HEK293 (cell line): ENCODE measurements at regions not wholly inside any gene's neighbourhood (a gene's known extent, or its start where the extent isn't known, plus 50 kb on each side); places are given as distances from the start of the nearest gene placed in this dataset.

Source experiments
- CTCF ChIA-PET: fragments of 350-600 bp; formaldehyde crosslinking; extraction: SDS; loops from one replicate; lab custom pipeline; 2021; ENCODE audit warnings: antibody characterized with exemption; lab: Yijun Ruan, JAX
- POLR2A ChIA-PET: fragments of 300-600 bp; formaldehyde crosslinking; extraction: SDS; loops from one replicate; lab custom pipeline; 2020; ENCODE audit warnings: antibody characterized with exemption, inconsistent platforms; lab: Yijun Ruan, JAX
- H3K27ac ChIP-seq: fragments of 200-500 bp; sonication (Bioruptor generic); 2 replicates; pipeline ENCODE4 v1.5.1; 2014; ENCODE audit warnings: low read depth, low read length, control low read depth, inconsistent platforms; ENCODE audit errors: extremely low read depth
- H3K36me3 ChIP-seq, 2 experiments: fragments of 200-500 bp in 1 of 2; sonication (Bioruptor generic) in 1 of 2; 1 replicate in 1 of 2; 2 replicates in 1 of 2; pipeline ENCODE4 v1.5.1; 2014 to 2017; ENCODE audit warnings: inconsistent platforms in 2 of 2, low read length in 2 of 2; ENCODE audit not compliant: control insufficient read depth in 2 of 2, insufficient read depth in 1 of 2
- H3K4me1 ChIP-seq: fragments of 200-500 bp; sonication (Bioruptor generic); 2 replicates; pipeline ENCODE4 v1.5.1; 2014; ENCODE audit warnings: mild to moderate bottlenecking, low read length, inconsistent platforms; ENCODE audit not compliant: control insufficient read depth, insufficient read depth
- H3K4me3 ChIP-seq: 2 replicates; pipeline ENCODE4 v1.5.1; 2011; ENCODE audit warnings: low read depth, mild to moderate bottlenecking, control low read depth, low read length, moderate library complexity
- H3K9me3 ChIP-seq: fragments of 200-500 bp; sonication (Bioruptor generic); 2 replicates; pipeline ENCODE4 v1.5.1; 2014; ENCODE audit warnings: low read depth, low read length, inconsistent platforms; ENCODE audit not compliant: control insufficient read depth, insufficient read depth
- KLF10 ChIP-seq: fragments of 450-650 bp; IDR thresholded peaks from 2 replicates; pipeline ENCODE4 v1.5.1; 2018; ENCODE audit warnings: missing biosample characterization, mild to moderate bottlenecking, missing genetic modification characterization
- ZBTB17 ChIP-seq: fragments of 450-650 bp; formaldehyde crosslinking; IDR thresholded peaks from 2 replicates; pipeline ENCODE4 v1.5.1; 2016; ENCODE audit warnings: missing biosample characterization, missing genetic modification characterization
- ZNF23 ChIP-seq: fragments of 450-650 bp; formaldehyde crosslinking; IDR thresholded peaks from 2 replicates; pipeline ENCODE4 v1.5.1; 2016; ENCODE audit warnings: missing biosample characterization, missing genetic modification characterization, borderline replicate concordance
- ZNF335 ChIP-seq: fragments of 450-650 bp; formaldehyde crosslinking; conservative IDR thresholded peaks from 2 replicates; pipeline ENCODE4 v1.5.1; 2016; ENCODE audit warnings: missing biosample characterization, missing genetic modification characterization
- ZNF394 ChIP-seq: fragments of 450-650 bp; formaldehyde crosslinking; IDR thresholded peaks from 2 replicates; pipeline ENCODE4 v1.5.1; 2016; ENCODE audit warnings: missing biosample characterization, missing genetic modification characterization, mild to moderate bottlenecking, moderate library complexity, borderline replicate concordance
- ZNF560 ChIP-seq: fragments of 450-650 bp; formaldehyde crosslinking; IDR thresholded peaks from 2 replicates; pipeline ENCODE4 v1.5.1; 2017; ENCODE audit warnings: missing biosample characterization, missing genetic modification characterization, borderline replicate concordance
- ZNF626 ChIP-seq: fragments of 450-650 bp; sonication (Bioruptor Pico); formaldehyde crosslinking; IDR thresholded peaks from 2 replicates; pipeline ENCODE4 v1.5.1; 2018; ENCODE audit warnings: missing biosample characterization, missing genetic modification characterization, inconsistent platforms
- ZNF639 ChIP-seq: fragments of 450-650 bp; formaldehyde crosslinking; IDR thresholded peaks from 2 replicates; pipeline ENCODE4 v1.5.1; 2016; ENCODE audit warnings: missing biosample characterization, missing genetic modification characterization
- ZNF776 ChIP-seq: fragments of 450-650 bp; formaldehyde crosslinking; IDR thresholded peaks from 2 replicates; pipeline ENCODE4 v1.5.0; 2017; ENCODE audit warnings: missing biosample characterization, missing genetic modification characterization, borderline replicate concordance
- ZNF830 ChIP-seq: fragments of 450-650 bp; IDR thresholded peaks from 2 replicates; pipeline ENCODE4 v1.5.0; 2018; ENCODE audit warnings: missing biosample characterization, missing genetic modification characterization, low read depth, mild to moderate bottlenecking, moderate library complexity
- ZSCAN18 ChIP-seq: fragments of 450-650 bp; formaldehyde crosslinking; IDR thresholded peaks from 2 replicates; pipeline ENCODE4 v1.5.1; 2016; ENCODE audit warnings: missing biosample characterization, missing genetic modification characterization
- TF ChIP-seq, protein P1 (sequence below): fragments of 450-650 bp; formaldehyde crosslinking; IDR thresholded peaks from 2 replicates; pipeline ENCODE4 v1.5.1; 2016; ENCODE audit warnings: missing biosample characterization, missing genetic modification characterization
- TF ChIP-seq, protein P2 (sequence below): fragments of 450-650 bp; formaldehyde crosslinking; IDR thresholded peaks from 2 replicates; pipeline ENCODE4 v1.5.1; 2016; ENCODE audit warnings: missing biosample characterization, missing genetic modification characterization
- TF ChIP-seq, protein P3 (sequence below): fragments of 450-650 bp; formaldehyde crosslinking; conservative IDR thresholded peaks from 2 replicates; pipeline ENCODE4 v1.5.1; 2016; ENCODE audit warnings: low read depth, missing biosample characterization, missing genetic modification characterization
- TF ChIP-seq, protein P4 (sequence below): fragments of 450-650 bp; formaldehyde crosslinking; IDR thresholded peaks from 2 replicates; pipeline ENCODE4 v1.5.1; 2016; ENCODE audit warnings: missing biosample characterization, missing genetic modification characterization, borderline replicate concordance
- TF ChIP-seq, protein P5 (sequence below): fragments of 450-650 bp; formaldehyde crosslinking; IDR thresholded peaks from 2 replicates; pipeline ENCODE4 v1.5.1; 2017; ENCODE audit warnings: missing biosample characterization, missing genetic modification characterization
- TF ChIP-seq, protein P6 (sequence below): fragments of 450-650 bp; formaldehyde crosslinking; IDR thresholded peaks from 2 replicates; pipeline ENCODE4 v1.5.1; 2016; ENCODE audit warnings: missing biosample characterization, missing genetic modification characterization
- TF ChIP-seq, protein P7 (sequence below): fragments of 450-650 bp; formaldehyde crosslinking; IDR thresholded peaks from 2 replicates; pipeline ENCODE4 v1.5.1; 2016; ENCODE audit warnings: missing biosample characterization, missing genetic modification characterization

DNA sequence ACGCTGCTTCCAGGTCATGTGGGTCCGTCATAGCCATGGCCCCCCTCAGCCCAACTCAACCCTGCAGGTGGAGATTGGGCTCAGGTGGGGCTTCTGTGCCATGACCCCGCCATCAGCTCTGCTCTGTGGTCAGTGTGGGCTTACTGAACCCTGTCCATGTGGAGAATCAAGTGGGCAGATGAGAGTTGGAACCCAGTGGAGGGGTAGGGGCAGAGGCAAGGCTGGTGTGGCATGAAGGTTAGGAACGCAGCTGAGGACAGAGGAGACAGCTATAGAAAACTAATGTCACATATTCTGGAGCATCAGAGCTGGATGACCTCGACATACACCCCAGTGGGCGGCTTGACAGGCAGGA lies 355.9 kb downstream of the PTPRU start:
- CTCF ChIA-PET, result interaction anchor here (0.6 kb wide), 1 partner anchor 437 kb away, joined by 5 read pairs; no protein-coding TSS in a partner anchor
- Histone ChIP-seq H3K36me3 (no peaks in the 10 kb centered on the region), H3K9me3 (no peaks in the 10 kb centered on the region), H3K27ac (no peak overlapping the region), H3K4me1 (no peaks in the 10 kb centered on the region), H3K4me3 (no peak overlapping the region)
- TF ChIP-seq, protein P1, sequence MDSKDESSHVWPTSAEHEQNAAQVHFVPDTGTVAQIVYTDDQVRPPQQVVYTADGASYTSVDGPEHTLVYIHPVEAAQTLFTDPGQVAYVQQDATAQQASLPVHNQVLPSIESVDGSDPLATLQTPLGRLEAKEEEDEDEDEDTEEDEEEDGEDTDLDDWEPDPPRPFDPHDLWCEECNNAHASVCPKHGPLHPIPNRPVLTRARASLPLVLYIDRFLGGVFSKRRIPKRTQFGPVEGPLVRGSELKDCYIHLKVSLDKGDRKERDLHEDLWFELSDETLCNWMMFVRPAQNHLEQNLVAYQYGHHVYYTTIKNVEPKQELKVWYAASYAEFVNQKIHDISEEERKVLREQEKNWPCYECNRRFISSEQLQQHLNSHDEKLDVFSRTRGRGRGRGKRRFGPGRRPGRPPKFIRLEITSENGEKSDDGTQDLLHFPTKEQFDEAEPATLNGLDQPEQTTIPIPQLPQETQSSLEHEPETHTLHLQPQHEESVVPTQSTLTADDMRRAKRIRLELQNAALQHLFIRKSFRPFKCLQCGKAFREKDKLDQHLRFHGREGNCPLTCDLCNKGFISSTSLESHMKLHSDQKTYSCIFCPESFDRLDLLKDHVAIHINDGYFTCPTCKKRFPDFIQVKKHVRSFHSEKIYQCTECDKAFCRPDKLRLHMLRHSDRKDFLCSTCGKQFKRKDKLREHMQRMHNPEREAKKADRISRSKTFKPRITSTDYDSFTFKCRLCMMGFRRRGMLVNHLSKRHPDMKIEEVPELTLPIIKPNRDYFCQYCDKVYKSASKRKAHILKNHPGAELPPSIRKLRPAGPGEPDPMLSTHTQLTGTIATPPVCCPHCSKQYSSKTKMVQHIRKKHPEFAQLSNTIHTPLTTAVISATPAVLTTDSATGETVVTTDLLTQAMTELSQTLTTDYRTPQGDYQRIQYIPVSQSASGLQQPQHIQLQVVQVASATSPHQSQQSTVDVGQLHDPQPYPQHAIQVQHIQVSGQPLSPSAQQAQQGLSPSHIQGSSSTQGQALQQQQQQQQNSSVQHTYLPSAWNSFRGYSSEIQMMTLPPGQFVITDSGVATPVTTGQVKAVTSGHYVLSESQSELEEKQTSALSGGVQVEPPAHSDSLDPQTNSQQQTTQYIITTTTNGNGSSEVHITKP (tag by site-specific recombination), result no peak
- TF ChIP-seq ZSCAN18 (tag by site-specific recombination) (no peak), ZNF639 (no peak), ZBTB17 (tag by site-specific recombination) (no peak), ZNF394 (tag by site-specific recombination) (no peak), ZNF23 (tag by site-specific recombination) (no peak), ZNF626 (tag by site-specific recombination) (no peak), ZNF830 (tag by site-specific recombination) (no peak), ZNF335 (tag by site-specific recombination) (no peak), KLF10 (tag by site-specific recombination) (no peak), ZNF776 (tag by site-specific recombination) (no peak), ZNF560 (no peak)
- TF ChIP-seq, protein P2, sequence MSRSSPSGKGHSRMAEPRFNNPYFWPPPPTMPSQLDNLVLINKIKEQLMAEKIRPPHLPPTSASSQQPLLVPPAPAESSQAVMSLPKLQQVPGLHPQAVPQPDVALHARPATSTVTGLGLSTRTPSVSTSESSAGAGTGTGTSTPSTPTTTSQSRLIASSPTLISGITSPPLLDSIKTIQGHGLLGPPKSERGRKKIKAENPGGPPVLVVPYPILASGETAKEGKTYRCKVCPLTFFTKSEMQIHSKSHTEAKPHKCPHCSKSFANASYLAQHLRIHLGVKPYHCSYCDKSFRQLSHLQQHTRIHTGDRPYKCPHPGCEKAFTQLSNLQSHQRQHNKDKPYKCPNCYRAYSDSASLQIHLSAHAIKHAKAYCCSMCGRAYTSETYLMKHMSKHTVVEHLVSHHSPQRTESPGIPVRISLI (tag by site-specific recombination), result no peak
- TF ChIP-seq, protein P3, sequence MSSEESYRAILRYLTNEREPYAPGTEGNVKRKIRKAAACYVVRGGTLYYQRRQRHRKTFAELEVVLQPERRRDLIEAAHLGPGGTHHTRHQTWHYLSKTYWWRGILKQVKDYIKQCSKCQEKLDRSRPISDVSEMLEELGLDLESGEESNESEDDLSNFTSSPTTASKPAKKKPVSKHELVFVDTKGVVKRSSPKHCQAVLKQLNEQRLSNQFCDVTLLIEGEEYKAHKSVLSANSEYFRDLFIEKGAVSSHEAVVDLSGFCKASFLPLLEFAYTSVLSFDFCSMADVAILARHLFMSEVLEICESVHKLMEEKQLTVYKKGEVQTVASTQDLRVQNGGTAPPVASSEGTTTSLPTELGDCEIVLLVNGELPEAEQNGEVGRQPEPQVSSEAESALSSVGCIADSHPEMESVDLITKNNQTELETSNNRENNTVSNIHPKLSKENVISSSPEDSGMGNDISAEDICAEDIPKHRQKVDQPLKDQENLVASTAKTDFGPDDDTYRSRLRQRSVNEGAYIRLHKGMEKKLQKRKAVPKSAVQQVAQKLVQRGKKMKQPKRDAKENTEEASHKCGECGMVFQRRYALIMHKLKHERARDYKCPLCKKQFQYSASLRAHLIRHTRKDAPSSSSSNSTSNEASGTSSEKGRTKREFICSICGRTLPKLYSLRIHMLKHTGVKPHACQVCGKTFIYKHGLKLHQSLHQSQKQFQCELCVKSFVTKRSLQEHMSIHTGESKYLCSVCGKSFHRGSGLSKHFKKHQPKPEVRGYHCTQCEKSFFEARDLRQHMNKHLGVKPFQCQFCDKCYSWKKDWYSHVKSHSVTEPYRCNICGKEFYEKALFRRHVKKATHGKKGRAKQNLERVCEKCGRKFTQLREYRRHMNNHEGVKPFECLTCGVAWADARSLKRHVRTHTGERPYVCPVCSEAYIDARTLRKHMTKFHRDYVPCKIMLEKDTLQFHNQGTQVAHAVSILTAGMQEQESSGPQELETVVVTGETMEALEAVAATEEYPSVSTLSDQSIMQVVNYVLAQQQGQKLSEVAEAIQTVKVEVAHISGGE (tag by site-specific recombination), result no peak
- TF ChIP-seq, protein P4, sequence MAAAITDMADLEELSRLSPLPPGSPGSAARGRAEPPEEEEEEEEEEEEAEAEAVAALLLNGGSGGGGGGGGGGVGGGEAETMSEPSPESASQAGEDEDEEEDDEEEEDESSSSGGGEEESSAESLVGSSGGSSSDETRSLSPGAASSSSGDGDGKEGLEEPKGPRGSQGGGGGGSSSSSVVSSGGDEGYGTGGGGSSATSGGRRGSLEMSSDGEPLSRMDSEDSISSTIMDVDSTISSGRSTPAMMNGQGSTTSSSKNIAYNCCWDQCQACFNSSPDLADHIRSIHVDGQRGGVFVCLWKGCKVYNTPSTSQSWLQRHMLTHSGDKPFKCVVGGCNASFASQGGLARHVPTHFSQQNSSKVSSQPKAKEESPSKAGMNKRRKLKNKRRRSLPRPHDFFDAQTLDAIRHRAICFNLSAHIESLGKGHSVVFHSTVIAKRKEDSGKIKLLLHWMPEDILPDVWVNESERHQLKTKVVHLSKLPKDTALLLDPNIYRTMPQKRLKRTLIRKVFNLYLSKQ (tag by site-specific recombination), result no peak
- TF ChIP-seq, protein P5, sequence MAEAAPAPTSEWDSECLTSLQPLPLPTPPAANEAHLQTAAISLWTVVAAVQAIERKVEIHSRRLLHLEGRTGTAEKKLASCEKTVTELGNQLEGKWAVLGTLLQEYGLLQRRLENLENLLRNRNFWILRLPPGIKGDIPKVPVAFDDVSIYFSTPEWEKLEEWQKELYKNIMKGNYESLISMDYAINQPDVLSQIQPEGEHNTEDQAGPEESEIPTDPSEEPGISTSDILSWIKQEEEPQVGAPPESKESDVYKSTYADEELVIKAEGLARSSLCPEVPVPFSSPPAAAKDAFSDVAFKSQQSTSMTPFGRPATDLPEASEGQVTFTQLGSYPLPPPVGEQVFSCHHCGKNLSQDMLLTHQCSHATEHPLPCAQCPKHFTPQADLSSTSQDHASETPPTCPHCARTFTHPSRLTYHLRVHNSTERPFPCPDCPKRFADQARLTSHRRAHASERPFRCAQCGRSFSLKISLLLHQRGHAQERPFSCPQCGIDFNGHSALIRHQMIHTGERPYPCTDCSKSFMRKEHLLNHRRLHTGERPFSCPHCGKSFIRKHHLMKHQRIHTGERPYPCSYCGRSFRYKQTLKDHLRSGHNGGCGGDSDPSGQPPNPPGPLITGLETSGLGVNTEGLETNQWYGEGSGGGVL (tag by site-specific recombination), result no peak
- TF ChIP-seq, protein P6, sequence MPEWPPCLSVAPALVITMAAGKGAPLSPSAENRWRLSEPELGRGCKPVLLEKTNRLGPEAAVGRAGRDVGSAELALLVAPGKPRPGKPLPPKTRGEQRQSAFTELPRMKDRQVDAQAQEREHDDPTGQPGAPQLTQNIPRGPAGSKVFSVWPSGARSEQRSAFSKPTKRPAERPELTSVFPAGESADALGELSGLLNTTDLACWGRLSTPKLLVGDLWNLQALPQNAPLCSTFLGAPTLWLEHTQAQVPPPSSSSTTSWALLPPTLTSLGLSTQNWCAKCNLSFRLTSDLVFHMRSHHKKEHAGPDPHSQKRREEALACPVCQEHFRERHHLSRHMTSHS (tag by site-specific recombination), result no peak
- TF ChIP-seq, protein P7, sequence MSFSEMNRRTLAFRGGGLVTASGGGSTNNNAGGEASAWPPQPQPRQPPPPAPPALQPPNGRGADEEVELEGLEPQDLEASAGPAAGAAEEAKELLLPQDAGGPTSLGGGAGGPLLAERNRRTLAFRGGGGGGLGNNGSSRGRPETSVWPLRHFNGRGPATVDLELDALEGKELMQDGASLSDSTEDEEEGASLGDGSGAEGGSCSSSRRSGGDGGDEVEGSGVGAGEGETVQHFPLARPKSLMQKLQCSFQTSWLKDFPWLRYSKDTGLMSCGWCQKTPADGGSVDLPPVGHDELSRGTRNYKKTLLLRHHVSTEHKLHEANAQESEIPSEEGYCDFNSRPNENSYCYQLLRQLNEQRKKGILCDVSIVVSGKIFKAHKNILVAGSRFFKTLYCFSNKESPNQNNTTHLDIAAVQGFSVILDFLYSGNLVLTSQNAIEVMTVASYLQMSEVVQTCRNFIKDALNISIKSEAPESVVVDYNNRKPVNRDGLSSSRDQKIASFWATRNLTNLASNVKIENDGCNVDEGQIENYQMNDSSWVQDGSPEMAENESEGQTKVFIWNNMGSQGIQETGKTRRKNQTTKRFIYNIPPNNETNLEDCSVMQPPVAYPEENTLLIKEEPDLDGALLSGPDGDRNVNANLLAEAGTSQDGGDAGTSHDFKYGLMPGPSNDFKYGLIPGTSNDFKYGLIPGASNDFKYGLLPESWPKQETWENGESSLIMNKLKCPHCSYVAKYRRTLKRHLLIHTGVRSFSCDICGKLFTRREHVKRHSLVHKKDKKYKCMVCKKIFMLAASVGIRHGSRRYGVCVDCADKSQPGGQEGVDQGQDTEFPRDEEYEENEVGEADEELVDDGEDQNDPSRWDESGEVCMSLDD (tag by site-specific recombination), result no peak
- POLR2A ChIA-PET, result no interaction called here
